GM19035 (cell line): ENCODE measurements at regions not wholly inside any gene's neighbourhood (a gene's known extent, or its start where the extent isn't known, plus 50 kb on each side); places are given as distances from the start of the nearest gene placed in this dataset.

Source experiments
- ATAC-seq: cut with Tn5 transposase; IDR thresholded peaks from one replicate; pipeline ENCODE4 v1.9.1; 2021; ENCODE audit not compliant: unreplicated experiment

DNA sequence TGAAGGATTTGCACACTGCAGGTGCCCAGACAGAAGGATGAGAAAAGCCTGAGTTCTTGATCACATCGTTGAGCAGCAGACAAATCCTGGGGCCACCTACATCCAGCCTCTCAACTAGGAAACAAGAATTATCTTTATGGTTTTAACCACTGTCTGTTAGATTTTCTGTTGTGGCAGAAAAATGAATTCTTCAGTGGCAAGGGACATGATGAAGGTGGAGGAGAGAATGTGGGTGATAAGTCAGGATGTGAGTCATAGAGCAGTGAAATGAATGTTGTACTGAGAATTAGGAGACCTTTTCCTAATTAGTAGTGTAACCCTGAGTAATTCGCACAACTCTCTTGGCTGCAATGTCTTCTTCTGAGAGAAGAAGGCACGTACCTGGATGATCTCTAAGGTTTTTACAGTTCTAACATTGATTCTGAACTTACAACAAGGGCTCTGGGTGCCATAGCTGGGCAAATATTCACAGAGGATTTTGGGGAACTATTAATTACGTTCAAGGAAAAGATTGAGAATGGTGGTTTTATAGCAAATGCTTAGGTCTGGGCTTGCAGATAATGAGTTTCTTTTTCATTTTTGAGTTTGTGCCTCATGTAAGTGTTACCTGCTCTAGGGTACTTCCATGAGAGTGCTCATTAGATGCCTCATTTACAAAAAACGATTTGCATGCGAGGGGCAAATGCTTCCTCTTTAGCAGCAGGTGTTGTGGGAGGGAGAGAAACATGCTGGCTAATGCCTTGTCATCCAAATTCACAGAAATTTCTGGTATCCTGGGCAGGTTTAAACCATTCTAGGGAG is 111.0 kb upstream of the KL start:
- peak; percentile 77 for ATAC-seq

DNA sequence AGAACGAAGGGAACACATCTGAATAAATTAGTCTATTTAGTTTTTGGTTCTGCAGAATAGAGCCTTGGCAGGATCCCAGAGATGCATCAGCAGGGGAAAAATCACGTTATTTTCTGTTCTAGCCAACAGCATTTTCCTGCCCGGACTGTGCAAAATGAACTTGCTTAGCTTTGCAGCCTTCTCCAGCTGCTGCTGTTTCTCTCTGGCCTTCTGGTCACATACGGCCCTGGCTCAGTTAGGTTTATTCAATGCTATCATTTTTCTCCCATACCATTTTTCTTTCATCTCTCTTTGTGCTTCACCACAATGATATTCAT is 110.4 kb upstream of the KL start:
- ATAC-seq = peak; percentile 3

DNA sequence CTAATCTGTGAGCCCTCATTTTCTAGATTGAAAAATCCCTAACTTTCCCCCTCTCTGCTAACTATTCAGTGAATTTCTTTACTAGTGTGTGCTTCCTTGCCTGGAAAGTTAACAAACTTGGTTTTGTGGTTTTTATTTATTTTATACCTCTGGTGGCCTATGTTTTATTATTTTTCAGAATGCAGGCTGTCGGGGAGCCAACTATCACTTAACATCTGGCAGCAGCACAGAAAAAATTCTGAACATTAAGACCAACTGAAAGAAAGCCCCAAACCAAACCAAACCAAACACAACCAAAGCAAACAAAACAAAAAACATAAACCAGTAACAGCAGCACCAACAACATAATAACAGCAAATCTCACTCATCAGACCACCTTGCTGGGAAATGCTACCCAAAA is 109.0 kb upstream of the KL start:
- ATAC-seq = no peak

DNA sequence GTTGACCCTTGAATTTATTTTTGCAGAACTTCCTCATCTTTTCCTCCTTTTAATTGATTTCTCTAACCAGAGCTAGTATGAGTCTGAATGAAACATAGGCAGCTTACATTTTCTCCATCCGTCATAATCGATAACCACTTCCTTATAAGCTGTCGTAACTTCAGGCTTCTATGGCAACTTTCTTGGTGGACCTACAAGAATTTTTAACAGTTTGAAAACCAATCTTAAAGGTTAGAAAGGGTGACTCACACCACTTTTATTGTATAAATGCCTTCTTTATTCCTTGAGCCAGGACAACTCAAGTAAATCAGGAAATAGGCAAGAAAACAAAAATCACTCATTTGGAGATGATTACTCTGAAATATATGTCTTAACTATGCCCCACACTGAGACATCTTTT is 105.7 kb upstream of the KL start:
- ATAC-seq = no peak

DNA sequence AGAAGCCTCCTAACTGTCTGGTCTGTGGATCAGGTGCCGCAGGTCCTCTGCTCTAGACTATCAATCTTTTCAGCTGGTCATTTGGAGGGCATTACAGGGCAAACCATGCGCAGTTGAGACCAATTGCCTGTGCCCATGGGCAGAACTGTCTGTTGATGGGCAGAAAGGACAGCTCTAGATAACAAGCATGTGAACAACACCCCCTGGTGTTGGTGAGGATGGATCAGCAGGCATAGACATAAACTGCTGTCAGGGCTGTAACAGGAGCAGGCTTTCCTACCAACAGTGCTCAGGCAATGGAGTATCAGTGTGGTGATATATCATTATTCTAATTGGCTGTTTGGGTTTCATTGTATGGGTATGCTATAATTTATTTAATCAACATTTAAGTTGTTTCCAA is 104.7 kb upstream of the KL start:
- peak; percentile 56 for ATAC-seq

DNA sequence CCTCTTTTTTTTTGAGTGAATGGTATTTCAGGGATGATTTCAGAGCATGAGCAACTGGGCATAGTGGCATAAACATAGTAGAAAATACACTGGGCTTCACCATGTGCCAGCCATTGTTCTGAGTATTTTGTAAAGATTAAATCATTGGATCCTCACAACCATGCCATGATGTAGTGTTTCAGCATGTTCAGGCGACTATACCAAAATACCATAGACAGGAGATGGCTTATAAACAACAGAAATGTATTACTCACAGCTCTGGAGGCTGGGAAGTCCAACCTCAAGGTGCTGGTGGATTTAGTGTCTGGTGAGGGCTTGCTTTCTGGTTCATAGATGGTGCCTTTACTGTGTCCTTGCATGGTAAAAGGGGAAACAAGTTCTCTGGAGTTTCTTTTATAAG is 101.5 kb upstream of the KL start:
- no peak for ATAC-seq

DNA sequence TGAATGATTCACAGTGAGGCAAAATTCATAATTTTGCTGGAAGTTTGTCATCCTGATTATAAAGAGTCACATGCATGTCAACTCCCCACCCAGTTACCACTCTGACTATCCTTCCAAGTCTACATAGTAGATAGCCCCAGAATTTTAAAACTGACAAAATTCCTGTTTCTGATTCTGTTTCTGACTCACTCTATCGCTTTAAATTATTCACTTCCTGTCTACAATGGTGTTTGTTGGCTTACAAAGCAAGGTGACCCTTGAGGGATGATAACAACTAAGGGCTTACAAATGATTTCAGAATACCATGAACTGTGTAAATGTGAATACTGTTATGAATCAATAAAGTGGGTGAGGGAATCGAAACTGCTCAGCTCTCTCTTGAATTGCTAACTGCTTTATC is 98.7 kb upstream of the KL start:
- ATAC-seq = no peak

DNA sequence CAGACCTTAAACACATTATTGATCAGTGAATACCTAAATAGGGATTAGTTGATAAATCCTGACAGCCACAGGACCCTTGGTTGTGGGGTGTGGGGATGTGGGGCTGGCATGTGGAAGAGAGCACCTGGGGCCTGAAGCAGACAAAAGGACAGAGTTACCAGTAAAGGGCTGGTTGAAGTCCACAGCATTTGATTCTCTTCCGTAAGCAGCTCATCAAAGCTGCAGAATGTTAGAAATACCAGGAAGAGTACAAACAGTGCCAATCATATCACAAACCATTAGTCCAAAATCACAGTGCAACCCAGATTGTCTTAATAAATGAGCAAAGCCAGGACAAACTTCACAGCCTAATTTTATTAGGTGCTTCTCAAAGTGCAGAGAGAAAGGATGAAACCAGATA is 92.5 kb upstream of the KL start:
- no peak for ATAC-seq

DNA sequence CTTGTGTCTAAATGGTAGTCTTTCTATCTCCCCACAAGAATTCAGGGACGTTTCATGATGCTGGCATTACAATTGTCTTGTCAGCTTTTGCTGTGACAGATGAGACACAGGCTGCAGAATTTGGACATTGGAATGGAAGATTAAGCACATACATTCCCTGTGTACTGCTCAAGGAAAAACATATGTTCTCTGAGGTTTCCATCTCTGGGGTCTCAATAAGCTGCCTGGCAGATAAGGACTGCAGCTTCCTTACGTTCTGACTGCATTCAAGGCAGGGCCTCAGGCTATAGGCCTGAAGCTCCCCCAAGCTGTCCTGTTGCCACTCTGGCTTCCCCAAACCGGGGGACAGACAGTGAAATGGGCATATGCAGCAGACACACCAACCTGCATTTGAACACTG is 91.3 kb upstream of the KL start:
- ATAC-seq = no peak

DNA sequence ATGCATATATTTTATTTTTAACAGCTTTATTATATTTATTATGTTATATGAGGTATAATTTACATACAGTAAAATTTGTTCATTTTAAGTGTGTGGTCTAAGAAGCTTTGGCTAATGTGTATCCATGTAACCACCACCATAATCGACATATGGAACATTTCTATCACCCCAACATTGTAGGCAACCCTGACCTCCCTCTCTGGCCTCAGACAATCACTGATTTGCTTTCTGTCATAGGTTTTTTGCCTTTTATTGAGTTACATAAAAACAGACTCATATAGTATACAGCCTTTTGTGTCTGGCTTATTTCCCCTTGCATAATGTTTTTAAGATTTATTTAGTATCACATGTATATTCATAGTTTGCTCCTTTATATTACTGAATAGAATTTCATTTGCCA is 90.7 kb upstream of the KL start:
- ATAC-seq = no peak

DNA sequence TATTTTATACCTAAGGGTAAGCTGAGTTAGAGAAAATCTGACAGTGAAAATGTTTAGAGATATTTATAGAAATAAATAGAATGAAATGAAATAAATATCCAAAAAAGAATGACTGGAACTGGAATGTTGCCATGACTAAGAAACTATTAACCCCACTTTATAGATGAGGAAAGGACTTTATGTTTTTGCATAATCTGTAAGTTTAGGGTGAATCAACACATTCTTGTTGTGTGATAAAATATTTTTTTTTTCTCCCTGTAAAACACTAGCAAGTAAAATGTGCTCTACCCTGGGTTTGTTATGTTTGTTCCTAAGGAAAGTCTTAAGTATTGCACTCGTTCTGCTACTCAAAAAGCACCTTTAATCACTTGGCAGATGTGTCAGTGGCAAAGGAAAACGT is 83.8 kb upstream of the KL start:
- no peak for ATAC-seq

DNA sequence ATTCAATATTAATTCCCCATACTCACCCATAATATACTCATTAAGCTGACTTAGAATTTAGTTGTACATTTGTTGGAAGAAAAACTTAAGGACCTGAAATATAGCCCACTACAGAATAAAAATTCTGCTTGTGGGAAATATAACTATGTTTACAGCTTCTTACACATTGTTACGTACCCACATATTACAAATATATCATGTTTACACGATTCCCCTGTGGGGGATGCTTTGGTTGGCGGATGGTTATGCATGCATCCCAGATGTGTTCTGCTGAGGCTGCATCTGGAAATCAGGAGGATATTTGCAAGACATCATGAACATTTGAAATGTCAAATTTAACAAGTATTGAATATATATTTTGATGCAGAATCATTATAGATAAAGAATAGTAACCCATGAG is 79.5 kb upstream of the KL start:
- ATAC-seq = no peak

DNA sequence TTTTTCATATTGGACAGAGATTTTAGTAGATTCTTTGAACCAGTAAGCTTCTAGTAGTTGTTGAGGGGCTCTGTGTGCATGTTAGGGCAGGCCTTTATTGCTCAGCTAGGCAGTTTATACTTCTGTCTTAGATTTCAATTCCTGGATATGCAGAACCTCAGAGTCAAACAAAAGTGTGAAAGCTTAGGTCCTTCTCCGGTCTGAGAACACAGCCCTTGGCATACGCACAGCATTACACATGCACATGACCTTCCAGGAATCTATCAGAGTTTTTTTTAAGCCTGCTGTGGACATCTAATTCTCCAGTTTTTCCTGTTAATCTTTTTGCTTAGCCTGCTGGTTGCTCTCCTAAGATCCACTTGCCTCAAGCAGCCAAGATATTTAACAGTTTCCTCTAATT is 77.9 kb upstream of the KL start:
- no peak for ATAC-seq

DNA sequence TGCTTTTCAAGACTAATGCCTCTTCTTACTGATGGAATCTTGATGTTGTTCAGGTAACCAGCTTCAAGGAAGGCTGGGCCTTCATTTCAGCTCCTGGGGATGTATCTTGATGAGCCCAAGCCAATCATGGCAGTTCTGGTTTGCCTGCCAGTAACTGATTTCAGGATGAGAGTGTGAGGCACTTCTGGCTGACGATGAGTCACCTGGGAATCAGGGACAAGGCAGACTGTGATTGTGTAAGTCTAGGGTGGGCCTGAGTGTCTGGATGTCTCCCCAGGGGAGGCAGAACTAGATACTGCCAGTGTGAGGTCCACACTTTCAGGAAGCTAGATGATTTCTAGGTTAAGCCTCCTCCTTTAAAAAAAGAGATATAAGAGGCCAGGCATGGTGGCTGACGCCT is 77.3 kb upstream of the KL start:
- ATAC-seq = no peak

DNA sequence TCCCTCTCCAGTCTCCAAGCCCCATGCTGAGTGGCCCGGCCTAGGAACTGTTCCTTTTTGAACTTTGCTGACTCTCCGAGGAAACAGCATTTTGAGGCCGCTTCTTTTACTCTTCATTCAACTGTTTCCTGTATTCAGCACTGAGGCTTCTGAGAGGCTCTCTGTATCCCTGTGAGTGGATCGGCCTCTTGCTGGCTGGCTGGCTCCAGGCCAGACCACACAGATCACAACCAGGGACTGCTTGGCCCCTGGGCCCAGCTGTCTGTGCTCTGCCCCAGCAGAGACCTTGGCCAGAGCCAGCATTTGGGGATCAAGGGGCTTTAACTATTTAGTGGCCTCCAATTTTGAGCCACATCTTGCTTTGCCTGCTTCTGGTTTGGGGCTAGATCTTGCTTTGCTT is 75.6 kb upstream of the KL start:
- no peak for ATAC-seq

DNA sequence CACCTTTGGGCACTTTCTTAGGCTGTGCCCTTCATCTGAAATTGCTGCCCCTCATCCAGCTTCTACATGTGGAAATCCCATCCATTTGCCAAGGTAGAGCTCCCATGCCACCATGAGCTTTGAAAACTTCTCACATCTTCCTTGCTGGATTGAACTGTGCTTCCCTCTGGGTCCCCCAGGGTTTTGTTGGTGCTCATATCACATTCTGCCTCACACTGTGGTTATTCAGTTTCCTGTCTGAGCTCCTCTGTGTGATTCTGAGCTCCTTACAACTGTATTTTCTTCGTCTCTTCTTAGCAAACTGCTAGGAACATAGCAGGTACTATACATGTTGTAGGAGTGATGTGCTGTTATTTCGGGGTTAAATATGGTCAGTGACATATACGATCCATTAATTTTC is 74.9 kb upstream of the KL start:
- ATAC-seq = no peak

DNA sequence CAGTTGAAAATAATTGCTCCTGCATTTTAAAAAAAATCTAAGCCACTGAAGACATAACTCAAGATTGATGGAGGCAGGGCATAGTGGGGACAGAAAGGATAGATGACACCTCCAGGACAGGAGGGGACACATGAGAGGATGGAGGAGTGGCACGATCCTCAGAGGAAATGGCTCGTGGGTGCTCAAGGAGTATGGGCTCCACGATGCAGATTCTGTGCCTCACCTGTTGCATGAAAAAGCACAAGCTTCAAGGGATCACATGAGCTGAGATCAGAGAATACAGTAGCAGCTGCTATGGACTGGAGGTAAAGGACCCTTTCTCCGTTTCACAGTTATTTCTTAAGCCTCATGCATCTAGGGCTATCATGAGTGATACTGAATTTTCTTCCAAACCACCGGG is 69.7 kb upstream of the KL start:
- no peak for ATAC-seq

DNA sequence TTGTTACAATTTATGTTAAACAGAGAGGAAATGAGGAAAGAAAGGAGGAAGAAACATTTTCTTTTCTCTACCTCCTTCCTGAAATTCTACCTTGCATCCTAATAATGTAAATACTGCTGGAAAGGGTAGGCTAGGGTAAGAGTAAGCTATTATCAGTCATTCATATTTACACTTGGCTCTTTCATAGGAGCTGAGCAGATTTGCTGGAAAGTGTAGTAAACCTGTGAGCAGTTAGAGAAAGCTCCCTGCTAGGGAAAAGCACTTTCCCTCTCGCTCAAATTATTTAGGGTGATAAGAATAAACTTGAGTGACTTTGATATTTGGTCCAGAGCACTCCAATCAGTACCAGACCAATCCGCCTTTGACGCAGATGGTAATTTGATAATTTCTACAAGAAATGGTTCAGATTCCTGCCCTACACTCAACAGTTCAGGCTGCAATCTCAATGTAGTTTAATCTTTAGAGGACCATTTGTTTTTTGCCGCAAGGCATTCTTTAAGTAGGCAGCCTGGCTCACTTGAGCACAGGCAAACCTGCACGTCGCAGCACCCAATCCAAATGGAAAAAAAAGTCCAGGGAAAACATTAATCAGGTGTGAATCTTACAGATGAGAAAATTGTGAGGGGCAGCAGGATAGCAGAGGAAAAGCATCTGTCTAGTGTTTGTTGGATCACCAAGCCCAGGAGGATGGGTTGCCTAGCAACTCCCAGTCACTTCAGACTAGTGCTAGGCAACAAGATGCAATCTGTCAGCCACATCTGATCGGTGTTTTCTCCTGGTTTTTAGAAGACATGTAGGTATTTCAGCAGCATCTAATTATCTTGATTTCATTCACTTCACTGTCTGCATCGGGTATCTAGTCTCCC is 68.6 kb upstream of the KL start:
- no peak for ATAC-seq

DNA sequence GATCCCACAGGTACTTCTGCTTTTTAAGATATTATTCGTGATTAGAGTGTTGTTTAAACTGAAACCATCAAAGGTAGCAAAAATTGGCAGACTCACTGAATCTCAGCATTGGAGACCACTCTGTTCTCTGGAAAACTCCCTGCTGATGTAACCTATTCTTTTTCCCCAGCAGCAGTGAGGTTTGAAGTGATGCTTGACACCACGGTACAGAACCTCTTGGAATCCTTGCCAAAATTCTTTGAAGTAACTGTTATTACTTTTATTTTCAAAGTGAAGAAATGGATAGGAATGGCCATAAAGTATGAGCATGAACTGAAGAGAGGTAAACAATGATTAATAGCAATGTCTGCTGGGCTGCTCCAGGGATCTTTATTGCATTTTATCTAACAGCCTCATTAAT is 66.4 kb upstream of the KL start:
- no peak for ATAC-seq

DNA sequence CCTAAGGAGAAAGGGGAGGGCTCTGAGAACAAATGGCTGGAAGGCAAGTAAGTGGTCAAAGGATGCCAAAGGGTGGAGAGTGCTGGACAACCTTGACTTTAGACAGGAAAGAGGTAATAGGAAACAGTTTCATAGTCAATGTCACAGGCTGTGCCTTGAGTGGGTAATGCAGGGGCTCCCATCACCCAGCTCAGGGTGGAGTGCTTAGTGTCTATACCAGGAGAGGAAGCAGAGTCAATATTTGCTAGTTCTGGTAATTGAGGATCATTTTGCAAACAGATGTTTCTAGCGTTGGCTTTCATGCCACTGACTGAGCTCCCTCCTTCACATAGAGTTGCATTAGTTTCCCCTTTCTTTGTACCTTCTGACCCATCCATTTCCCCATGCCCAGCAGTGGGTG is 64.6 kb upstream of the KL start:
- no peak for ATAC-seq

DNA sequence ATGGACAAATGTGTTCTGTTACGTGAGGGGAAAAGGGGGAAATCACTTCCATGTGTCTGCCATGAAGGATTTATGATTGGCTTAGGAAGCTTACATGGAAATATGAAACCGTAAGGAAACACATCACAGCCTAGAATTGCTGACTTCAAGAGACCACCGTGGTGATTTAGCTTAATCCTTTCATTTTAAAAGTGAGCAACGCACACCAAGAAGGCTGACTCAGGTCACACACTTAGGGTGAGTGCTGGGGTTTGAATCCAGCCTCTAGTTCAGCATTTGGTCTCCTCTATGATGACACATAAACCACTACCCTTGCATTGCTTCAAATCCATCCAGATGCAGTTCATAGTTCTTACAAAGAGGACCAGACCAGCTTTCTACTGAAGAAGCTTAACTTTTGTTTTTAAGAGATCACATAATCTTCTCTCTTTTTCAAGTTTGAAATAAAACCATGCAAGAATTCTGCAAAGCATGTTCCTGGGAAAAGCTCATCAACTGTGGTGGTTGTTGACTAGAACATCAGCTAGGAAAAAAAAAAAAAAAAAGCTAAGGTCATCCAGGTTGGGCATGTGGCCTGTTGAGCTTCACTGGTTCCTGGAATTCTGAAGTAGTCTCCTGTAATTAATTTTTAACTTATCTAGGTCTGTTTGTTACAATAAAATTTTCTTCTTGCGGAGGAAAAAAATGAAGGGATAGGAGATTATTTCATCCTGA is 60.2 kb upstream of the KL start:
- no peak for ATAC-seq

DNA sequence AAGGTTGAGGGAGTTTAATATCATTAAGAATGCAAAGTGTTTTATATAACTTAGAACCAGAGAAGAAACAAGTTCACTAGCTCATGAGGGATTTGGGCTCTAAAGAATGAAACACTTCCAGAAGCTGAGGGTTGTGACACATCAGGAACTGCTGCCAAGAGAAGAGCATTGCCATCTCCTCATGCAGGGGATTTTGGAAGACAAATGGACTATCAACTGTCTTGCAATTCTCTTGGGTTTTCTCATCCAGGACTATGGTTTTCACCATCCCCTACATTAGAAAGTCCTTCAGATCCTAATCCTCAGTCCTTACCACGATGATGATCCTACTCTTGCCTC is 59.7 kb upstream of the KL start:
- ATAC-seq = no peak
